Kidney (tissue), 13 donors: ENCODE measurements at regions not wholly inside any gene's neighbourhood (a gene's known extent, or its start where the extent isn't known, plus 50 kb on each side); places are given as distances from the start of the nearest gene placed in this dataset.

ENCODE experiments used
- DNase-seq, 5 donors: peaks; one replicate each; pipeline ENCODE4 v3.0.0-alpha.2; 2013 to 2020
- FAIRE-seq: peaks from 2 replicates; lab custom pipeline; 2012; peaks lifted over from hg19 to GRCh38; lab: Jason Lieb, UNC
- H3K27ac ChIP-seq, 2 donors: one replicate each; pipeline ENCODE4 v1.7.0; 2013; ENCODE audit warnings: low read depth in 2 of 2, low read length in 2 of 2, inconsistent platforms in 1 of 2
- H3K27me3 ChIP-seq: one replicate; pipeline ENCODE4 v1.7.1; 2013; ENCODE audit warnings: low read length, inconsistent platforms; ENCODE audit not compliant: control insufficient read depth, insufficient read depth
- H3K36me3 ChIP-seq, 3 donors: one replicate each; pipeline versions ENCODE4 v1.7.0 to v1.7.1; 2013; ENCODE audit warnings: low read length in 3 of 3, control low read depth in 1 of 3, inconsistent platforms in 1 of 3; ENCODE audit not compliant: insufficient read depth in 3 of 3, control insufficient read depth in 2 of 3
- H3K4me1 ChIP-seq, 3 donors: one replicate each; pipeline versions ENCODE4 v1.7.0 to v1.7.1; 2013; ENCODE audit warnings: low read length in 3 of 3, inconsistent platforms in 1 of 3, low read depth in 1 of 3; ENCODE audit not compliant: control insufficient read depth in 2 of 3, insufficient read depth in 2 of 3
- H3K4me3 ChIP-seq, 3 donors: one replicate each; pipeline versions ENCODE4 v1.7.0 to v1.8.1; 2013; ENCODE audit warnings: low read length in 3 of 3, control low read depth in 1 of 3, inconsistent platforms in 1 of 3
- H3K9ac ChIP-seq, 3 donors: one replicate each; pipeline versions ENCODE4 v1.7.0 to v1.7.1; 2013; ENCODE audit warnings: low read length in 3 of 3, control low read depth in 1 of 3, inconsistent platforms in 1 of 3
- H3K9me3 ChIP-seq, 3 donors: one replicate each; pipeline versions ENCODE4 v1.7.0 to v1.7.1; 2013; ENCODE audit warnings: low read length in 3 of 3, control low read depth in 1 of 3, inconsistent platforms in 1 of 3; ENCODE audit not compliant: control insufficient read depth in 2 of 3, insufficient read depth in 1 of 3
- CTCF ChIP-seq: IDR thresholded peaks from 3 replicates; pipeline ENCODE4 v1.5.1; 2012; ENCODE audit warnings: mild to moderate bottlenecking, moderate library complexity, borderline replicate concordance; ENCODE audit not compliant: insufficient read depth; ENCODE audit errors: extremely low read depth
- intact Hi-C: fragments of 100-400 bp; cut with DNase I; formaldehyde crosslinking; loops from one replicate; pipeline ENCODE4 v1.11.1; 2022
- donor health status: control.
- donor health status: control.
- donor health status: control.
- donor health status: control.
- donor health status: control.
- donor health status: DM: yes; HTN: yes; CAD: no.
- donor health status: Normal renal cell carcinoma (clear cell type).

GRCh38 chr12:20134652-20135051, 233.7 kb upstream of the PDE3A start:
- H3K27ac ChIP-seq = no peak overlapping the region
- H3K4me1 ChIP-seq = no peaks in the 10 kb centered on the region
- no peak for TF ChIP-seq CTCF
- no peaks in the 10 kb centered on the region for H3K27me3 ChIP-seq
- H3K9me3 ChIP-seq = no peaks in the 10 kb centered on the region
- H3K36me3 ChIP-seq = no peaks in the 10 kb centered on the region
- no peak overlapping the region for H3K9ac ChIP-seq
- no peak for FAIRE-seq
- no peak for DNase-seq
- no peak overlapping the region for H3K4me3 ChIP-seq
- intact Hi-C loops = no loop called here

GRCh38 chr12:20140751-20141150, 227.6 kb upstream of the PDE3A start:
- FAIRE-seq (no peak), DNase-seq (no peak)
- H3K9me3 ChIP-seq = no peaks in the 10 kb centered on the region
- no peaks in the 10 kb centered on the region for H3K27me3 ChIP-seq
- TF ChIP-seq CTCF = no peak
- no peaks in the 10 kb centered on the region for H3K36me3 ChIP-seq
- H3K4me1 ChIP-seq = no peaks in the 10 kb centered on the region
- no peak overlapping the region for H3K9ac ChIP-seq
- intact Hi-C loops = no loop called here
- no peak overlapping the region for H3K4me3 ChIP-seq
- H3K27ac ChIP-seq = no peak overlapping the region

GRCh38 chr12:20142316-20142715, 226.0 kb upstream of the PDE3A start:
- Histone ChIP-seq H3K4me3 (no peak overlapping the region), H3K27ac (no peak overlapping the region), H3K4me1 (no peaks in the 10 kb centered on the region), H3K36me3 (no peaks in the 10 kb centered on the region), H3K9ac (no peak overlapping the region), H3K9me3 (no peaks in the 10 kb centered on the region), H3K27me3 (no peaks in the 10 kb centered on the region)
- FAIRE-seq (no peak), DNase-seq (no peak)
- TF ChIP-seq CTCF = no peak
- intact Hi-C loops = no loop called here

- FAIRE-seq (no peak), DNase-seq (peak in 1 of 5 donors; percentile 10)
- no peak overlapping the region for H3K9ac ChIP-seq
- no peaks in the 10 kb centered on the region for H3K4me1 ChIP-seq
- no peak for TF ChIP-seq CTCF
- H3K27me3 ChIP-seq = no peaks in the 10 kb centered on the region
- no peaks in the 10 kb centered on the region for H3K9me3 ChIP-seq
- H3K4me3 ChIP-seq = no peak overlapping the region
- no peak overlapping the region for H3K27ac ChIP-seq
- no peaks in the 10 kb centered on the region for H3K36me3 ChIP-seq
- intact Hi-C loops = no loop called here
Measured at GRCh38 chr12:20142956-20143355, 225.4 kb upstream of the PDE3A start.
